ENCODE measurements at regions not wholly inside any gene's neighbourhood (a gene's known extent, or its start where the extent isn't known, plus 50 kb on each side); places are given as distances from the start of the nearest gene placed in this dataset.

DNA sequence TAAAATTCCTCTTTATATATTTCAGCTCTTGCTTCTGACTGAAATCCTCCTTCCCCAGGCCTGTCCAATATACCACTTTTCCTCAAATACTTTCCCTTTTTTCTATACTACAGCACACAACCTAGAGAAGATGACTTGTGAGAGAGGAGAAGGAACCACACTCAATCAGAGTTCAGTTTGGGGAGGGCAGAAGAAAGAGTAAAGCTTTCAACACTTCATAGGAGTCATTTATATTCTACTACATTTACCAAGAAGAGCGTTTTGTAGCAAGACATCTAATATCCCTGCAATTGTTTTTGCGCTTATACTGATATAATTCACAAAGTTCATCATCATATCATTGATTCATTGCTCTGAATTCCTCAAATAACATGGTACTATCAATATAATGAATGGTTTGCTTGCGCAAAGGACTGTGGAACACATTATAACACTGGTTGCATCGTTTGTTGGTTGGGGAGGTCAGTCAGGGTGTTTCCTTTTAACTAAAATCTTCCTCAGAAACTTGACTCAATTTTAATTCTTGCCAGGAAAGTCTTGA lies 792.5 kb upstream of the CELF2 start:
- DNase-seq (ENCODE audit: low spot score): no peak

DNA sequence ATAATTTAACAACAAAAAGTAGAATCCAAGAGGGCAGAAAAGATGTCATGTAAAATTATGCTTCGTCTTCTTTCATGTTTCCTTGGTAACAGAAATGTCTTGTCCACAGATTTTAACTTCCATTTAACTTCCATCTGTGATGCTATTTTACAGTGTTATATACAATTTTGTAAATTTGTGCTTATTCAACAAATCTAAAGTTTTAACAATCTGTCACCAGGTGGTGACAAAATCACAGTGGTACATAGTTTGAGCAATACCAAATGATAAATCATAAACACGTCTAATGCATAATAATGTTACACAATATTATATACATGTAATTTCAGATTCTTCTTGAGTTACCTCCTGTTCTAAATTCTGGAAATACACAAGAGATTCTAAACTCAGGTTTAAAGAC lies 784.4 kb upstream of the CELF2 start:
- DNase-seq (ENCODE audit: low spot score): no peak

DNA sequence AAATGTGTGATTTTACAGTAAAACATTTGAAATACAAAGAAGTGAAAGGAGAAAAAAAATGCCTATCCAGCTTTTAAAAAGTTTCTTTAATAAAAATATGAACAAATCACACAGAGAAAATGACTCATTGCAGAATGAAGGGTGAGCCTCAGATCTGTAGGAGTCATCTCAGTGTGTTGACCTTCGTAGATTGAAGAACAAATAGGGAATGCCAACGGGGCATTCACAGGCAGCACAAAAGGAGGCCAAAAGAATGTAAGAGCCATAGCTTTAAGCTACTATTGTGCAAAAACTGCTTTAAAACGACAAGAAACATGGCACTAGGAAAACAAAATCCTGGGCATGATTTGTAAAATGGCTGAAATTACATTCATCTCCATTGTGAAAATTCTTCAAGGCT lies 782.7 kb upstream of the CELF2 start:
- no peak for DNase-seq (ENCODE audit: low spot score)

DNA sequence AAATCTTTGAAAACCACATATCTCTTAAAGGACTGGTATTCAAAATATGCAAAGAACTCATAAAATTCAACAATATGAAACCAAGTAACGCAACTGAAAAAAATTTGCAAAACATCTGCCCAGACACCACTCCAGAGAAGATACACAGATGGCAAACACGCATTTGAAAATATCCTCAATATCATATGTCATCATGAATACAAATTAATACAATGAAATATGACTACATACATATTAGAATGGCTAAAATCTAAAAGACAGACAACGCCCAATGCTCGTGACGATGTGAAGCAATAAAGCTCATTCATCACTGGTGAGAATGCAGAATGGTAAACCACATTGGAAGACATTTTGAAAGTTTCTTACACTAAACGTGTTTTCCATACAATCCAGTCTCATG lies 770.1 kb upstream of the CELF2 start:
- no peak for DNase-seq (ENCODE audit: low spot score)

DNA sequence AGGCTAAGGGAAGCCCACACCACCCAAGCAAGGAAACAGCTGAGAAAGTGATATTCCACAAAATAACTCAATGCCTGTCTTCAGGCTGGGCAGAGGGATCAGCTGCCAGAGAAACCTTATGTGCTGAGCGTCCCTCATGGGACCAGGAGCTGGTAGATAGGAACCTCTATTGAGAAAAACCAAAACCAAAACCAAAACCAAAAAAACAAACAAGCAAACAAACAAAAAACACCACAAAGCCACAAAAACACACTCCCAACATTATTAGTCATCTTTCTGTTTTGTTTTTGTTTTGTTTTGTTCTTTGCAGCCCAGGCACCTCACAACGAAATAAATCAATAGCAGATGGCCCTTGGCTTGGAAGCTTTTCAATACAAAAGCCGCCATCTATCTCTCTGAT lies 760.8 kb upstream of the CELF2 start:
- DNase-seq (ENCODE audit: low spot score): no peak

DNA sequence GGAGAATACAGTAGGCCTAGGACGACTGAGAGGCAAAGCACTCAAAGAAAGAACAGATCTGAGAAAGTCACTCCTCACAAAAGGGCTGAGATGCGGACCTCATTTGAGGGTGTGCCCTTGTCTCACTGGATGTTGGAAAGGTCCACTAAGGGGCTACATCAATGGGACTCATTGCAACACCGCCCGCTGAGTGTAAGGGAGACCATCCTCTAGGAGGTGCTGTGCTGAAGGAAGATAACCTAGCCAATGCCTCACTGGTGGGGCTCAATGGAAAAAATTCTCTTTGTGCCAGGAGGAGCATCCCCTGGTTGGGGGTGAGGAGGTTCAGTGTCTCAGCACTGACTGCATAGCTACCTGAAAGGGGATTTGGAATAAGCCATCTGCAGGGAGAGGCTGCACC lies 758.7 kb upstream of the CELF2 start:
- no peak for DNase-seq (ENCODE audit: low spot score)

DNA sequence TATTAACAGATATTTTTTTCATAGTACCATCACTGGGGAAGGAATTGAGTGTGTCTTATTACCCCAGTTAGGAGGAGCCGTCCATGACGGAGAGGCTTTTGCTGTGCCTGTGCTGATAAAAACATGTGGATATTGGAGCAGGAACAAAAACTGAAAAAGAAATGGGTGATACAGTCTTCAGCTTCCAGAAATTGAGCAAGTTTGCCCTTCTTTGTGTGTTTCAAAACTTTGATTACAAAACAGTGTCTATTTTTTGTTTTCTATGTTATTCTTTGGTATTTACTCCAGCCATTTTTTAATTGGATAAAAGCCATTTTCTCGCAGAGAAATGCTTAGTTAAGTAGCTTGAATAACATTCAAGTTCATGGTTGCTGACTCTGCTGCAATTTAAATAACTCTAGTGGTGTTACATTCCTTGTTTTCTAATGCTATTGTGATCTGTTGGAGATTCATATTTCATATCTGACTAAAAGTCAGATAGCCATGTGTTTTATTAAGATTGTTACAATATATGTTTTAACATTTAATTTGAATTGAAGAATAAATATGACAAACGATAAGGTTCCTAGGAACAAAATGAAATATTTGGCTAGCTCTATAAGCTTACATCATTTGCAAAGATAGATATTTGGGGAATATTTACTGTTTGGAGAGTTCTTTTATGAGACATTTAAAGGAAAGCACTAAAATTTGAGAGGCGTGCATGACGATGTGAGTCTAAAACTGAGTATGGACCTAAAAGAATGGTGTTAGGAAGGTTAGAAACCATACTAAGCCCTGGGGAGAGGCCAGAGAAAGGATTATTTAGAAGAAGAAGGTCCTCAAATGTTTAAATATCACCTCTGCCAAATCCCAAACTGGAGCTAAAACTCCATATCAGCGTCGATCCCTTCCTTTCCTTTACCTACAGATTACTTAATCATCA lies 747.3 kb upstream of the CELF2 start:
- no peak for DNase-seq (ENCODE audit: low spot score)

DNA sequence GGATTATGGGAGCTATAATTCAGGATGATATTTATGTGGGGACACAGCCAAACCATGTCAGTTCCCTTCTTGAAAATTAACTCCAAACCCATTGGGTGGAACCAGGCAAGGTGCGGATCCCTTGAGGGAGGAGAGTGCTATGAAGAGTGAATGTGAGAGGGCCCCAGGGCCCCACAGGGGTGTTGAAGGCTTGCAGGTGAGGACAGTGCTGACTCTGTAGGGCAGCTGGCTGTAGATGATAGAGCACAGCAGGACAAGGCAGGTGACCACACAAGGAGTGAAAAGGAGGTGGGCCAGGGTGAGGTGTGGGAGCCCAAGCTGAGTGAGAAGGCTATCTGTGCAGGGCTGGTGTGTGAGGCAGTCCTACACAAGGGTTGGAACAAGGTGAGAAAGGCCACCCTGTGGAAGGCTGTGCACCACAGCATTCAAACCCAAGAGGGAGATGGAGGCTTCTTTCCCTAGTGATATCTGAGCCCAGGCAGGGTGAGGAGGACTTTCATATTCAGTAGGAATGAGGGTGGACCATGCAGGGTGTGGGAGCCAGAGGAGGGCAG lies 746.0 kb upstream of the CELF2 start:
- no peak for DNase-seq (ENCODE audit: low spot score)

DNA sequence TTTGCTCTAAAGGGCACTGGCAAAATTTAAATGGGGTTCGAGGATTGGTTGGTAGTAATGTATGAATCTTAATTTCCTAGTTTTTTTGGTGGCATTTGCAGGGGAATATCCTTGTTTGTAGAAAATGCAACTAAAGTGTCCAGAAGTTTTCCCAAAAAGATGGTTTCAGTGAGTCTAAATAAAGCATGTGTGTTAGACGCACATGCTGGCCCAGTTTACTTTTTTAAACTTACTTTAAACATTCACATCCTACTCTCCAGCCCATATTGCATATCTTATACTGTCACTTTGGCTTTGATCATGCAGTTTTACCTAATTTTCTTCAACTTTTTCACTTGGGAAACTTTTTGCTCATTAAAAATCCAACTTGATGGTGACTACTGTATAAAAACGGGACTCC lies 744.0 kb upstream of the CELF2 start:
- DNase-seq (ENCODE audit: low spot score): no peak

DNA sequence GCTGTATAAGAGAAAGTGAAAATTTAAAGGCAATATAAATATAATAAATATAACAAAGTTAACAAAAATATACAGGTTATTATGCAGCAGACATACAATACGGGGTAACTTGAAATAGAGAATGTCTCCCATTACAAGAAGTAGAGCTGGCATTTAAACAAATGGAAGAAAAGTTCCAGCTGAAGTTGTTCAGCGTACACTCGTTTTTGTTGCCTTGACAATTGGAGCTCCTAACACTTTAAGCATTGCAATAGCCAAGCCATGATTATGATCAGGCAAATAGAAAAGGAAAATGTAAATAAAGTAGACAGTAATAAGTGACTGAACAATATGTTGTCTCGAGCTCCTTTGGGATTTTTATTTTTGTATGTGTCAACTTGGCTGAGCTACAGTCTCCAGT lies 737.8 kb upstream of the CELF2 start:
- no peak for DNase-seq (ENCODE audit: low spot score)

DNA sequence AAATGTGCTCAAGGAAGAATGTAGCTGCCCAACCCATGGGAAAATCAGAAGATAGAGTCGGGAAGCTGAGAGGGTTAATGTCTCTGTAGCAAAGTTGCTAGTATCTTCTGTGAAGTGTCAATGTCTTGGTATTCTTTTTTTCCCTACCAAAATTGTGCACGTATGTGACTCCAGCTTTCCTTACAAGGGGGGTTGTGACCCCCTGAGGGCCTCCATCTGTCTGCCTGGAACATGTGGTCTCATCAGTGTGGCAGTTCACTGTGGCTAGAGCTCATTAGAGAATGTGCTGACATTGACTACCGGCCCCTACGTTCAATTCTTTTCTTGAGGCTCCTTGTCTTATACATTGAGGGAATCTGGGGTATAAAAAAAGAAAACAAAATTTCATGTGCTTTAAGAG lies 725.2 kb upstream of the CELF2 start:
- DNase-seq (ENCODE audit: low spot score): no peak

DNA sequence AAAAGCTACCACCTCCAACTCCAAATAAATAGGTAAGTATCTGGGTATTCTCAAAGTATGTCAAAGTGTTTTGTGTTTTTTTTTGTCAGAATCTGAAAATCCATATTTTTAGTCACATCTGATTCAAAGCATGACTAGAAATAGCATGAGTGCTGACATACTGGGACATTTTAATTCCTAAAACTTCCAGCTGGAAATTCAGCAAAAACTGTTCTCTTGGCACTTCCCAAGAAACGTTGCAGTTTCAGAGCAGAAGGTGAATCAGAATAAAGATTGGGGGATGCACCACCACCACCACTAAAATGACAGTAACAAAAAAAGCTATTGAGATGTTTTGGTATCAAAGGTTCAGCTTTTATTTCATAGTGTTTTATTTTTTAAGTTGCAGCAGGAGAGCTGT lies 724.6 kb upstream of the CELF2 start:
- no peak for DNase-seq (ENCODE audit: low spot score)

DNA sequence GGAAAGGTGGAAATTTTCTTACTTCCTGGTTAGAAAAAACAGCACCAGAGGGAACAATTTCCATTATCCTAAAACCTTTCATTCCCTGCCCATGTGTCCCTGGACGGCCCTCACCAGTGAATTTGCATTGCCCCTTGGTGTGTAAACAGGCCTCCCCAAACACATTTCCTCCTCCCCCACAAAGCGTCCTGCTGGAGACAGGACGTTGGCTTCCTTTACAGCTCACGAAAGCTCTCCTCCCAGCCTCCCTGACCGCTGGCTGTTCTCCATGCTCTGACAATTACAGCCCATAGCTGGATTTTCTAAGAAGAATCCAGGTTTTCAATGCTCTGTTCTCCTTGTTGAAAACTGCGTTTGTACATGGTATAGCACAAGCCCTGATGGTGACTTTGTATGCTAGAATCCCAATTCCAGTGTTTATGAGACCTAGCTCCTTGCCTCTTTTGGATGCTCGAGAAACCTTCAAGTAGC lies 724.2 kb upstream of the CELF2 start:
- DNase-seq (ENCODE audit: low spot score): no peak

DNA sequence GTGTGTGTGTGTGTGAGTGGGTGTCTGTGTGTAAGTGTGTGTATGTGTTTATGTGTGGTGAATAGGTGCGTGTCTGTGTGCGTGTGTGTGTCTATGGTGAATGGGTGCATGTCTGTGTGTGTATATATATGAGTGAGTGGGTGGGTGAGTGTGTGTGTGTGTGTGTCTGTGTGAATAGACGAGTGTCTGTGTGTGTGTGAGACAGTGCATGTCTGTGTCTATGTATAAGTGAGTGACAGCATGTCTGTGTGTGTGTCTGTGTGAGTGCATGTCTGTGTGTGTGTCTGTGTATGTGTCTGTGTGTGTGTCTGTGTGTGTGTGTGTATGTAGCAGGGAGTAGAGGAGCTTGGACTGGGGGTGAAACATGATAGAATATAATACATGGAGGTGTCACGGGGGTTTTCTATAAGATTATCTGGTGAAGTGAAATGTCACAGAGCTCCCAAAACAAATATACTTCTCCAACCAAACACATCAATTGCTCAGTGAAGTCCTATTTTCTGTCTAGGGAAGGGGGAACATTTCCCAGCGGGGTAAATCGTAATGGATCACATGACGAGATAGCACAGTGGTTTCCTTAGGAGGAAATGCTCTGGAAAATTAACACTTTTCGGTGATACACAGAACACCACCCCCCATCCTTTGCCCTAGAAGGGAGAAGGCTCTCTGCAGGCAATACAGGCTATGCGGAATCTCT lies 723.3 kb upstream of the CELF2 start:
- DNase-seq (ENCODE audit: low spot score): no peak

DNA sequence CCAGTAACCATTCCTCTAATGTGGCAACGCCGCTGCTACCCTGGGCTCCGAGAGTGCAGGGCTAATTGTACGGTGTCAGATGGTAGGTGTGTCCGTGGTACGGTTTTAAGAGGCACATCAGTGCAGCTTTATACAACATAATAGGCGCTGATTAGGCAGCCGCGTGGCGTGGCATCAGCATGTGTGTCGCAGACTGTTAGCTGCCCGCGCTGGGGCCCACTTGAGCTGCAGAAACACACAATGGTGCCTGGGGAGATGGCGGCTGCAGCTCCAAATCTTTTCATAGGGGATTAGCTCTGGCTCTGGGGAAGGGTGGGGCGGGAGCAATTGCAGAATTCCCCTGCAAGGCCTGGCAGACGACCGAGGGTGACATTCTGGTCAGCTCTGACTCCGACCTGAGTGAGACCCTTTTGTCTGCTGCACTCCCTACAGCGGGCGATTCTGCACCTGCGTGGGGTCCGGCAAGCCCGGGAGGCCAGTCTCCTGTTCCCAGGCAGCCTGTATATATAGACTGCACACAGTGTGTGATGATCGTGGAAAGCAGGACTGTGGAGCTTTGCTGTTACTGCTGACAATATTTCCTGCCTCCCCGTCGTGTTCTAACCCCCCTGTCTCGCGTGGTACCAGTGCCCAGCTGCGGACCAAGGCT lies 722.7 kb upstream of the CELF2 start:
- DNase-seq (ENCODE audit: low spot score): no peak

DNA sequence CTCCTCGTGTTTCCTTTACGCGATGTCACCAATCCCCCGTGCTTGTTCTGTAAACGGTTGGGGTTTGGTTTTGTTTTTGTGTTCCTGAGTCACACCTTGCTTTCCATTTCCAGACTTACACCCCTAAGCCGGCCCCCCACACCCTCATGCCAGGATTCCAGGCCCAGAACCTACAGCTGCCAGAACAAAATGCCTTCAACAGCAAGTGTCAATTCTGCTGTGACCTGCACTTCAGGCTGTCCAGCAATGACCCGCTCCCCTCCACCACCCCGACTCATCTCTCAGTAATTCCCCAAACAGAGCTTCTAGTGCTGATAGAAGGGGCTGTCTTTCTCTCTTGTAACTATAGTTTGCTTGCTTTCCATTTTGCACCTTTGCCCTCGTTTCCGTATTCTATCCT lies 722.1 kb upstream of the CELF2 start:
- no peak for DNase-seq (ENCODE audit: low spot score)

DNA sequence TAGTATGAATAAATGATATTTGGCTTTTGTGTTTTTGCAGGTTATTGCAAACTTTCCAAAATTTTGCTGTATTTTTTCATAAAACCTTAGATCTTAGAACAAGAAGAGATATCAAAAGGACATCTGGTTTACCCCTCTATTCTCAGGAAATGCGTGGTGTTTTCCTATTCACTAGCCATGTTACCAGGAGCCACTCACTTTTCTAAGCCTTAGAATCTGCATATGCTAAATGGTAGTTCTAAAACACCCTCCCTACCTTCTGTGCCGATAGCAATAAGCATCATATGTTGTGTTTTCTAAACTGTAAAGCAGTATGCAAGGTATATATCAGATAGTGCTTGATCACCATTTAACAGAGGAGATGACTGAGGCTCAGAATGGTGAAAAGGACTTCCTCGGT lies 715.0 kb upstream of the CELF2 start:
- DNase-seq (ENCODE audit: low spot score): no peak

DNA sequence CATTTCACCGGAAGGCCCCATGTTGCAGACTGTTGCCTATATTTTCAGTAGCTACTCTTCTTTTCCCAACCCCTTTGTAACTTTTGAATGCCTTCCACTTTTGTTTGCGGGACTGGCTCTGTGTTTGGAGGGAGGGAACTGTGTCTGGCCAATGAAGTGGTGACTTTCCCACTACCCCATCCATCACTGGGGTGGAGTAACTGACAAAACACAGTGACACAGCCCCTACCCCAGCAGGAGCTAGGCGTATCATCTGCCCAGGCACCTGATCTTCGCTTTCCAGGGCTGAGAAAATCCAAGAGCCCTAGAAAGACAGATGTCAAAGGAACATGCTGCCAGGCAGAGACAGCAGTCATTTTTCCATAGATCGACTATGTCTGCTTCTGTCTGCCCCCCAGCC lies 710.6 kb upstream of the CELF2 start:
- DNase-seq (ENCODE audit: low spot score): no peak

DNA sequence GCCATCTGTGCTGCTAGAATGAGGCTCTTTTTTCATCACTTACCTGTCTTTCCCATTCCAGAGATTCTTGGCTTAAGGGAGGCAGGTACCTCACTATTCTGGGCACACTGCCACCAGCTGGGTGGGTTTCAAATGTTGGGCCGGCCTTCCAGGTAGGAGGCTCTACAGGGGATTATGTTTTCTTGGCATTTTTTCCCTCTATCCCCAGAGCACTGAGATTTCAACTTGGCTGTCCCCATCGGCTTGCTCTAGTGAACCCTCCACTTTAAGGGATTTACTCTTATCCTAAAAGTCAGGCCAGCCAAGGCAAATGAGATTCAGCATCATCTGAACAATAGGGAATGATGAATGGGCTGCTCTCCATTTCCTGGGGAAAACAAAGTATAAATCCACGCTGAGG lies 710.1 kb upstream of the CELF2 start:
- DNase-seq (ENCODE audit: low spot score): no peak

DNA sequence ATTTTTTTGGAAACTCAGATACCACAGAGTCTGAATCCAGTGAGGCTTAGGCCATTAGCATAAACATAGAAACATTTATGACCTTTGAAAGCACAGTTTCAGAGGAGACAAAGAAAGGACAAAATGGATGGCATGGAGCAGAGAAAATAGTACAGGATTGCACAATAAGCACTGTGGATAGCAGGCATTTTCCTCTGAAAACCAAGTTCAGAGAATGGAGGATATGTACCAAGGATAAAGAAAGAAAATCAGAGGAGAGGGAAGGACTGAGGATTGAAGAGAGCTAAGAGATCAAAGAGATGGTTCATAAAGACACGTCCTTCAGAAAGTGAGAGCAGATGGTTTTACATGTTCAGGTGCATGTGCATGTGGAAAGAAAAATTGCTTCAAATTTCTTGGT lies 707.2 kb upstream of the CELF2 start:
- no peak for DNase-seq (ENCODE audit: low spot score)

DNA sequence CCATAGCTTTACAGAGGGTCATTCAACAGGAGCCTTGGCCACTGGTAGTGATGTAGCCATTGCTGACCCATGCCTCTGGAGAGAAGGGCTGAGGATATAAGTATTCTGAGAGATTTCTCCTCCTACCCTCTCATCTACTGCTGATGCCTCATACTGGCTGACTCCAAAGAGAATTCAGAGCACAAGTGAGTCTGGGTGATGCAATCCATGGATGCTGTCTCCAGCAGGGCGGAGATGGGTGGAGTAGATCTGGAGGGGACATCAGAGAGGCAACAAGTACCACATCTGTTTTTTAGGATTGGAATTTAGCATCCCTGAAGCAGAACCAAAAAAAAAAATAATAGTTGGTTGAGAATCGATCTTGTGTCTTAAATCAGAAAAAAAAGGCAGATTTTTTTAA lies 705.7 kb upstream of the CELF2 start:
- no peak for DNase-seq (ENCODE audit: low spot score)

DNA sequence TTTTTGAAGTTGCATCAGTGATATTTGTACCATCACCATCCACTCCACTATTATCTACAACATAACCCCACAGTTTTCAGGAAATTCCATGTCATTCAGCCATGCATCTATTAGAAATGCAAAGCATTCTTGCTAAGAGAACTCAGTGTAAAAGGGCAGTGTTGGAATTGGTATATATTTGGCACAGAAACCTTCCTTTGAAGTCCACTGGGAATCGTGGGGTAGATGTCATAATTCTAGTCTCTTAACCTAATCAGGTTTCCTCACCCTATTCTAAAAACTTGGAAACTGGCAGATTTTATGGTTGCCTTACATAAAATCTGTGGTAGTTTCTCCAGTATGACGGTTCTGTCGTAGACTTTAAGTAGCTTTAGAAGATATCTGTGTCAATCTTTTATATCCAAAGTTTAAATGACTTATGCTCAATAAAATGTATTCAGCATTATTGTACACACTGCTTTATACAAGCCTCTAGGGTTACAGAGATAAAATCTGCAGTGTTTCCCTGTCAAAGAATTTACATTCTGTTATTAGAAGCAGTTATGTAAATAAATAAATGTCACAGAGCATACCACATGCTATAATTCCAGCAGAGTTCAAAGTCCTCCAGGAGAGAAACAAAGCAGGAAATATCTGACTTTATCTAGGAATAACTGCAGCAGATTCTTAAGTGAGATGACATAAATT lies 704.4 kb upstream of the CELF2 start:
- no peak for DNase-seq (ENCODE audit: low spot score)

Measured in HuH-7 (cell line).